WERI-Rb-1 (cell line): ENCODE measurements at regions not wholly inside any gene's neighbourhood (a gene's known extent, or its start where the extent isn't known, plus 50 kb on each side); places are given as distances from the start of the nearest gene placed in this dataset.

Source experiments
- DNase-seq: peaks from one replicate; pipeline ENCODE4 v3.0.0-alpha.2; 2020
- H3K27ac ChIP-seq: fragments of 250-450 bp; sonication (Bioruptor Pico); 2 replicates; pipeline ENCODE4 v1.5.1; 2020; ENCODE audit warnings: mild to moderate bottlenecking, moderate library complexity
- H3K27me3 ChIP-seq: fragments of 250-450 bp; sonication (Bioruptor Pico); 2 replicates; pipeline ENCODE4 v1.5.1; 2021; ENCODE audit warnings: mild to moderate bottlenecking, low read depth, moderate library complexity; ENCODE audit not compliant: insufficient read depth, severe bottlenecking
- H3K36me3 ChIP-seq: fragments of 250-450 bp; sonication (Bioruptor Pico); 2 replicates; pipeline ENCODE4 v1.5.1; 2020; ENCODE audit warnings: mild to moderate bottlenecking, moderate library complexity
- H3K4me3 ChIP-seq: 2 replicates; pipeline ENCODE4 v1.5.1; 2011; ENCODE audit warnings: low read depth, mild to moderate bottlenecking, control low read depth, low read length
- H3K9me3 ChIP-seq: fragments of 250-450 bp; sonication (Bioruptor Pico); 2 replicates; pipeline ENCODE4 v1.5.1; 2021; ENCODE audit warnings: mild to moderate bottlenecking, moderate library complexity; ENCODE audit not compliant: severe bottlenecking
- CTCF ChIP-seq: IDR thresholded peaks from 2 replicates; pipeline ENCODE4 v1.5.1; 2011; ENCODE audit warnings: low read depth, mild to moderate bottlenecking, control low read depth, inconsistent platforms, low read length

- TF ChIP-seq CTCF = no peak
- H3K4me3 ChIP-seq = no peak overlapping the region
- no peak for DNase-seq
Observed at GRCh38 chr12:89105243-89105642, 247.1 kb downstream of the DUSP6 start.

GRCh38 chr12:89103831-89104230 lies 248.5 kb downstream of the DUSP6 start:
- H3K9me3 ChIP-seq = no peaks in the 10 kb centered on the region
- H3K27me3 ChIP-seq = no peaks in the 10 kb centered on the region
- no peak for DNase-seq
- H3K36me3 ChIP-seq = no peaks in the 10 kb centered on the region
- no peak for TF ChIP-seq CTCF
- no peak overlapping the region for H3K27ac ChIP-seq
- H3K4me3 ChIP-seq = no peak overlapping the region

More at GRCh38 chr12:89105243-89105642, 247.1 kb downstream of the DUSP6 start:
- Histone ChIP-seq H3K9me3 (no peaks in the 10 kb centered on the region), H3K27me3 (no peaks in the 10 kb centered on the region), H3K36me3 (no peaks in the 10 kb centered on the region), H3K27ac (no peak overlapping the region)

- no peak for TF ChIP-seq CTCF
- no peak overlapping the region for H3K4me3 ChIP-seq
- H3K27ac ChIP-seq = no peak overlapping the region
- no peaks in the 10 kb centered on the region for H3K27me3 ChIP-seq
- no peaks in the 10 kb centered on the region for H3K36me3 ChIP-seq
- H3K9me3 ChIP-seq = no peaks in the 10 kb centered on the region
- DNase-seq = no peak
Observed at GRCh38 chr12:89101440-89101839, 250.9 kb downstream of the DUSP6 start.

GRCh38 chr12:89098441-89099112 lies 253.7 kb downstream of the DUSP6 start:
- TF ChIP-seq CTCF = no peak

GRCh38 chr12:89092297-89092696 lies 260.0 kb downstream of the DUSP6 start:
- peaks cover 4% of the 10 kb centered on the region for H3K9me3 ChIP-seq
- DNase-seq = no peak
- H3K27me3 ChIP-seq = no peaks in the 10 kb centered on the region
- no peak overlapping the region for H3K27ac ChIP-seq
- no peaks in the 10 kb centered on the region for H3K36me3 ChIP-seq
- H3K4me3 ChIP-seq = no peak overlapping the region
- TF ChIP-seq CTCF = no peak

More at GRCh38 chr12:89098441-89099112, 253.7 kb downstream of the DUSP6 start:
- Histone ChIP-seq H3K4me3 (no peak overlapping the region), H3K9me3 (no peaks in the 10 kb centered on the region), H3K27ac (no peak overlapping the region), H3K27me3 (no peaks in the 10 kb centered on the region), H3K36me3 (no peaks in the 10 kb centered on the region)
- DNase-seq = peak; percentile 13
